Lower leg skin (tissue), 4 donors: ENCODE measurements at regions not wholly inside any gene's neighbourhood (a gene's known extent, or its start where the extent isn't known, plus 50 kb on each side); places are given as distances from the start of the nearest gene placed in this dataset.

ENCODE experiments used
- DNase-seq, 2 donors: peaks; one replicate each; pipeline ENCODE4 v3.0.0-alpha.2; 2019; ENCODE audit warnings: low spot score in 2 of 2
- H3K4me3 ChIP-seq: fragments of 200-600 bp; sonication (generic); 2 replicates; pipeline ENCODE4 v1.5.1; 2017; ENCODE audit warnings: mild to moderate bottlenecking, low read depth; ENCODE audit not compliant: poor library complexity, severe bottlenecking
- CTCF ChIP-seq, 3 donors: fragments of 450-650 bp; IDR thresholded peaks; one replicate each; pipeline ENCODE4 v1.5.1; 2016; ENCODE audit warnings: antibody characterized with exemption in 3 of 3, mild to moderate bottlenecking in 3 of 3, moderate library complexity in 2 of 3
- POLR2A ChIP-seq, 2 donors: fragments of 450-650 bp; IDR thresholded peaks; one replicate each; pipeline ENCODE4 v1.6.1; 2016 to 2017; ENCODE audit warnings: antibody characterized with exemption in 2 of 2, mild to moderate bottlenecking in 1 of 2, moderate library complexity in 1 of 2
- WGBS, 2 donors: methylation state at CpG; one replicate each; pipeline ENCODE4 v1.1.5; 2018; 5-methylcytosine and 5-hydroxymethylcytosine counted together
- intact Hi-C: fragments of 100-400 bp; cut with DNase I; formaldehyde crosslinking; loops from one replicate; pipeline ENCODE4 v1.15.0; 2023; ENCODE audit warnings: low total_unique reads

DNA sequence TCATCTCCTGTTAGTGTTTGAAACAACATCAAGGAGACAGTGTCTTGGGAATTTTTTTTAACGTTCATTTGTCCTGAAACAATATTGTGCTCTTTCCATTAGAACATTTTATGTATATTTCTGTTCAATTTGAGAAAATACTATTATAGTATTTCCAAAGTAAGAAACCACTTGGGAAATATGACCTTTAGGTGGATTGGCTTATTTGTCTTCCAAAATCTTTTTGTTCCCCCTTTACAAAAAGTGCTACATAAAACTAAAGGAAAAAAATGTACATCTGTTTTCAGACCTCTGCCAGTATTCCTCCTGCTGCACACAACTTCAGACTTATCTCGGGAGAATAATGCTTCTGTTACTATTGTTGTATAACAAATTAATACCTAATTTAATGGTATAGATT, 165.9 kb upstream of the AGTR1 start:
- 78 to 83% methylated on average over 2 of the region's 2 CpGs for WGBS, 2 donors
- no peak for TF ChIP-seq CTCF (IDR thresholded peaks at IDR 0.05)
- no peak for TF ChIP-seq POLR2A (IDR thresholded peaks at IDR 0.05)
- H3K4me3 ChIP-seq = no peak overlapping the region
- no peak for DNase-seq
- intact Hi-C loops = no loop called here

GRCh38 chr3:148532326-148532725, 165.4 kb upstream of the AGTR1 start:
- no peak for TF ChIP-seq POLR2A (IDR thresholded peaks at IDR 0.05)
- TF ChIP-seq CTCF (IDR thresholded peaks at IDR 0.05) = no peak
- H3K4me3 ChIP-seq = no peak overlapping the region
- intact Hi-C loops = no loop called here
- WGBS, 2 donors = 84 to 90% methylated on average over 2 of the region's 2 CpGs
- no peak for DNase-seq

DNA sequence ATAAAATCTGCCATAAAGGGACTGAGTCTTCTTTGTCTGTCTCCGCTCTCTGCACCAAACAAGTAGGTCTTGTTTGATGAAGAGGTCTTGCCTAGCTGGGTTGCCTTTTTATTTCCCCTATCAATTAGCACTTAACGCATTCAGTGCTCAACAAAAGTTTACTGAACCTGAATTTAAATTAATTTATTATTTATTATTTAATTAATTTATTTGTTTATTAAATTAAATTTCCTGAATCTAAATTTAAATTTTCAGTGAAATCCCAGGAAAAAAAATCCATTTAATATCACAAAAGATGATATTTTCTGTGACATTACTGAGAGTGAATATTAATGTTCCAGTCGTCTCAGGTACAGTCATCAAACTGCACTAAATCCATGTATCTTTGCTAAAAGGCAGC, 164.9 kb upstream of the AGTR1 start:
- WGBS, 2 donors = 89 to 95% methylated on average over 3 of the region's 3 CpGs
- intact Hi-C loops = no loop called here
- no peak overlapping the region for H3K4me3 ChIP-seq
- TF ChIP-seq POLR2A (IDR thresholded peaks at IDR 0.05) = no peak
- TF ChIP-seq CTCF (IDR thresholded peaks at IDR 0.05) = no peak
- no peak for DNase-seq

- DNase-seq = no peak
- H3K4me3 ChIP-seq = no peak overlapping the region
- TF ChIP-seq CTCF (IDR thresholded peaks at IDR 0.05) = no peak
- TF ChIP-seq POLR2A (IDR thresholded peaks at IDR 0.05) = no peak
- 82 to 86% methylated on average over 5 of the region's 5 CpGs for WGBS, 2 donors
- intact Hi-C loops = no loop called here
These were observed 163.4 kb upstream of the AGTR1 start for GRCh38 chr3:148534089-148534988.

GRCh38 chr3:148535001-148535400, 162.7 kb upstream of the AGTR1 start:
- intact Hi-C loops = no loop called here
- WGBS, 2 donors = 56 to 61% methylated on average over 1 of the region's 1 CpG
- DNase-seq = no peak
- TF ChIP-seq CTCF (IDR thresholded peaks at IDR 0.05) (no peak), POLR2A (IDR thresholded peaks at IDR 0.05) (no peak)
- H3K4me3 ChIP-seq = no peak overlapping the region

DNA sequence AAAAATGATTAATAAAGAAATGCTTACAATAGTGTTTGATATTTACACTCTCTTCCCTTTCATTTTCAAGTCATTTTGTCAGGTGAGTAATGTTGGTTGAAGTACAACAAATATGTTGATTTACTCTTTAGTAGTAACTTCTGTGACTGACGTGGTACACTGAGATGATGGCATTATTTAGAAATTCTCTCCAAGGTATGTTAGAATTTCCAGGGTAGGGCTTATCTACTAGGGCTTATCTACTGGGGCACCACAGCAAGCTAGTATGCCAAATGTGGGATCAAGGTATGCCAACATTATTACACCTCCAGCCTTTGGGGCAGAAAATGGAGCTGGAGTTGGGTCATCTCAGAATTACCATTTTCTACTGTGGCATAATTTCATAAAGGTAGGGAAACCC, 157.4 kb upstream of the AGTR1 start:
- WGBS, 2 donors = 72 to 77% methylated on average over 1 of the region's 1 CpG
- no peak for DNase-seq
- intact Hi-C loops = no loop called here
- TF ChIP-seq CTCF (IDR thresholded peaks at IDR 0.05) = no peak
- no peak for TF ChIP-seq POLR2A (IDR thresholded peaks at IDR 0.05)
- H3K4me3 ChIP-seq = no peak overlapping the region
